ENCODE measurements at regions not wholly inside any gene's neighbourhood (a gene's known extent, or its start where the extent isn't known, plus 50 kb on each side); places are given as distances from the start of the nearest gene placed in this dataset.

- Histone ChIP-seq H3K4me3 (ENCODE audit: extremely low read depth in 1 of 4, insufficient read depth in 2 of 4, low read depth in 3 of 4, low read length in 4 of 4) (no peak overlapping the region), H3K4me2 (ENCODE audit: insufficient read depth in 1 of 2, low read depth in 2 of 2, low read length in 2 of 2) (no peak overlapping the region), H3K36me3 (ENCODE audit: control insufficient read depth in 2 of 4, insufficient read depth in 4 of 4, low read length in 3 of 4) (no peaks in the 10 kb centered on the region), H4K20me1 (replicated peaks in 1 of 2; ENCODE audit: control insufficient read depth in 1 of 2, insufficient read depth in 2 of 2, low read length in 2 of 2) (no peaks in the 10 kb centered on the region), H3K9me3 (ENCODE audit: insufficient read depth in 2 of 2, low read depth in 1 of 2, low read length in 1 of 2) (no peaks in the 10 kb centered on the region), H3K9ac (replicated peaks in 1 of 4; ENCODE audit: extremely low read depth in 1 of 4, low read depth in 3 of 4, low read length in 3 of 4) (no peak overlapping the region), H2BK12ac (ENCODE audit: low read depth, low read length) (no peak overlapping the region), H3K79me1 (ENCODE audit: low read depth, low read length) (no peaks in the 10 kb centered on the region), H2AFZ (ENCODE audit: low read length) (no peak overlapping the region), H3K56ac (replicated peaks; ENCODE audit: insufficient read length, low read depth, low read length) (no peak overlapping the region), H3K23me2 (ENCODE audit: low read depth, low read length) (no peaks in the 10 kb centered on the region), H3K23ac (ENCODE audit: insufficient read length) (no peak overlapping the region), H2BK15ac (ENCODE audit: low read length) (no peak overlapping the region), H3K27me3 (replicated peaks in 1 of 4; ENCODE audit: control insufficient read depth in 3 of 4, extremely low read depth in 1 of 4, insufficient read depth in 3 of 4, low read length in 3 of 4) (no peaks in the 10 kb centered on the region), H3K79me2 (ENCODE audit: control insufficient read depth in 1 of 2, insufficient read depth in 2 of 2, low read length in 2 of 2) (no peaks in the 10 kb centered on the region), H3K4me1 (replicated peaks in 1 of 4; ENCODE audit: control insufficient read depth in 3 of 4, insufficient read depth in 4 of 4, low read length in 3 of 4) (no peaks in the 10 kb centered on the region), H3K27ac (ENCODE audit: low read depth, low read length) (no peak overlapping the region), H2BK5ac (ENCODE audit: low read depth, low read length) (no peak overlapping the region), H4K5ac (ENCODE audit: insufficient read length, low read depth, low read length) (no peak overlapping the region), H2AK5ac (ENCODE audit: low read depth, low read length) (no peak overlapping the region), H4K8ac (ENCODE audit: extremely low read depth, insufficient read depth, low read length) (no peak overlapping the region), H4K91ac (replicated peaks; ENCODE audit: insufficient read length, low read length) (no peak overlapping the region), H3K4ac (replicated peaks; ENCODE audit: insufficient read length, low read depth, low read length) (no peak overlapping the region), H2BK120ac (replicated peaks; ENCODE audit: low read depth, low read length) (no peak overlapping the region), H2BK20ac (ENCODE audit: low read length) (no peak overlapping the region), H3K14ac (ENCODE audit: insufficient read length) (no peak overlapping the region), H3K18ac (ENCODE audit: extremely low read depth, low read length) (no peak overlapping the region)
- TF ChIP-seq MAFK (IDR thresholded peaks at IDR 0.05; ENCODE audit: low read depth, low read length): no peak
- TF ChIP-seq NRF1 (IDR thresholded peaks at IDR 0.05; ENCODE audit: low read depth, low read length): no peak
- no peak for TF ChIP-seq CHD1 (IDR thresholded peaks at IDR 0.05; ENCODE audit: low read depth, low read length)
- TF ChIP-seq TBP (IDR thresholded peaks at IDR 0.05; ENCODE audit: low read depth, low read length): no peak
- TF ChIP-seq ATF3 (IDR thresholded peaks at IDR 0.05; ENCODE audit: insufficient read depth, low read depth, low read length): no peak
- TF ChIP-seq USF2 (IDR thresholded peaks at IDR 0.05; ENCODE audit: low read length): no peak
- TF ChIP-seq RBBP5 (IDR thresholded peaks at IDR 0.05; ENCODE audit: borderline replicate concordance, low read depth, low read length): no peak
- no peak for TF ChIP-seq KDM4A (IDR thresholded peaks at IDR 0.05; ENCODE audit: low read depth, low read length, severe bottlenecking)
- ChIA-PET CTCF (ENCODE audit: partially characterized antibody) (no interaction called here), POLR2A (ENCODE audit: partially characterized antibody) (no interaction called here)
- 87% methylated on average over 4 of the region's 4 CpGs; no CpG with 5 or more reads in 1 of the 2 experiments for WGBS, 2 experiments (ENCODE audit: extremely low coverage in 1 of 2, insufficient coverage in 1 of 2, insufficient read length in 1 of 2, insufficient replicate concordance in 2 of 2, low coverage in 1 of 2, low lambda C conversion rate in 2 of 2, missing lambda C conversion rate in 1 of 2)
- peak; percentile 52 for FAIRE-seq
- DNase-seq (ENCODE audit: low read depth in 1 of 2, low spot score in 2 of 2): no peak
These were observed 663.2 kb upstream of the HTR2C start for GRCh38 chrX:113920661-113921060.
